ENCODE measurements at regions not wholly inside any gene's neighbourhood (a gene's known extent, or its start where the extent isn't known, plus 50 kb on each side); places are given as distances from the start of the nearest gene placed in this dataset.
A peak's percentile ranks its signal among the peaks of the same experiment; 100 is the strongest.

DNA sequence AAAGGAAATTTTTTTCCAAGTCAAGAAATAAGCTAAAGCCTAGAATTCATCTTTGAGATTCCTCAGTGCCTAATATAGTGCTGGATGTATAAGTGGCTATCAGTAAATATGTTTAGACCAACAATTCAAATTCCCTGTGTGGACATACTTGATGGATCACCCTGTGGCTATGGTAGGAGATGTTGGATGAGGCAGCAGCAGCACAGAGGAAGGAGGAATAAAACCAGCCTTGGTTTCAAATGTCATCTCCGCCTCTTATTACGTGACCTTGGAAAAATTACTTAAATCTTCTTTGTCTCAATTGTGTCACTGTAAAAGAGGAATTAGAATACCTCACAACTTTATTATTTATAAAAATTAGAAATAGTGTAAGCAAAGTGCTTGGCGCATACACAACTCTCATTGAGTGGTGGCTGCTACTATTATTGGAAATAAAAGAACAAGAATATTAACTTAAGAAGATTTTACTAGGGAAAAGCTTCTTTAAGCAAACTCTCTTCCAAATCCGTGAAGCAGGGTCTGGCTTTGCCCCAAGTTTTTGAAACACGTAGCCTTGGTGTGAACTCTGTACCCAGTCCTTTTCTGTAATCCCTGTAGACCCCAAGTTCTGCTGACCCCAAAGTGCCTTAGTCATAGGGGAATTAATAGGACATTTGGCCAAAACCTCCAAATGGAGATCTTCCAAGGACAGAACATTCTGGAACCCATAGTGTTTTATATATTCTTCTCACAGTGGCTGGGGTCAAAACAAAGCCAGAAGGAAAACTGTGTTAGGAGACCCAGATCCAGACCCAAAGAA, 283.8 kb downstream of the PTEN start:
- H3K4me3 ChIP-seq (ENCODE audit: low read depth in 1 of 2, low read length in 2 of 2), result no peak overlapping the region
- no peaks in the 10 kb centered on the region for H3K27me3 ChIP-seq (ENCODE audit: low read depth, low read length)
- H3K4me1 ChIP-seq (ENCODE audit: control insufficient read depth in 1 of 2, insufficient read depth in 2 of 2, low read length in 2 of 2), result peaks cover 0 to 3% of the 10 kb centered on the region in 2 donors
- no peaks in the 10 kb centered on the region for H3K9me3 ChIP-seq (ENCODE audit: control insufficient read depth in 1 of 2, low read length in 2 of 2)
- no peak overlapping the region for H3K27ac ChIP-seq (ENCODE audit: low read length)
- no peaks in the 10 kb centered on the region for H3K36me3 ChIP-seq (ENCODE audit: control insufficient read depth in 1 of 2, insufficient read depth in 2 of 2, low read length in 2 of 2)

- Histone ChIP-seq H3K4me3 (ENCODE audit: low read depth in 1 of 2, low read length in 2 of 2) (no peak overlapping the region), H3K9me3 (ENCODE audit: control insufficient read depth in 1 of 2, low read length in 2 of 2) (no peaks in the 10 kb centered on the region), H3K27ac (ENCODE audit: low read length) (no peak overlapping the region), H3K36me3 (ENCODE audit: control insufficient read depth in 1 of 2, insufficient read depth in 2 of 2, low read length in 2 of 2) (no peaks in the 10 kb centered on the region), H3K27me3 (ENCODE audit: low read depth, low read length) (no peaks in the 10 kb centered on the region), H3K4me1 (ENCODE audit: control insufficient read depth in 1 of 2, insufficient read depth in 2 of 2, low read length in 2 of 2) (peaks cover 0 to 3% of the 10 kb centered on the region in 2 donors)
Measured at GRCh38 chr10:88149906-88150305, 286.5 kb downstream of the PTEN start.

- no peak overlapping the region for H3K4me3 ChIP-seq (ENCODE audit: low read depth in 1 of 2, low read length in 2 of 2)
- H3K4me1 ChIP-seq (ENCODE audit: control insufficient read depth in 1 of 2, insufficient read depth in 2 of 2, low read length in 2 of 2), result peaks cover 0 to 3% of the 10 kb centered on the region in 2 donors
- no peaks in the 10 kb centered on the region for H3K9me3 ChIP-seq (ENCODE audit: control insufficient read depth in 1 of 2, low read length in 2 of 2)
- no peaks in the 10 kb centered on the region for H3K36me3 ChIP-seq (ENCODE audit: control insufficient read depth in 1 of 2, insufficient read depth in 2 of 2, low read length in 2 of 2)
- no peaks in the 10 kb centered on the region for H3K27me3 ChIP-seq (ENCODE audit: low read depth, low read length)
- H3K27ac ChIP-seq (ENCODE audit: low read length), result no peak overlapping the region
Measured at GRCh38 chr10:88150339-88150738, 286.9 kb downstream of the PTEN start.

GRCh38 chr10:88152728-88153133, 289.3 kb downstream of the PTEN start:
- Histone ChIP-seq H3K36me3 (ENCODE audit: control insufficient read depth in 1 of 2, insufficient read depth in 2 of 2, low read length in 2 of 2) (no peaks in the 10 kb centered on the region), H3K27me3 (ENCODE audit: low read depth, low read length) (no peaks in the 10 kb centered on the region), H3K4me3 (ENCODE audit: low read depth in 1 of 2, low read length in 2 of 2) (no peak overlapping the region), H3K9me3 (ENCODE audit: control insufficient read depth in 1 of 2, low read length in 2 of 2) (no peaks in the 10 kb centered on the region), H3K4me1 (ENCODE audit: control insufficient read depth in 1 of 2, insufficient read depth in 2 of 2, low read length in 2 of 2) (peaks cover 0 to 4% of the 10 kb centered on the region in 2 donors), H3K27ac (ENCODE audit: low read length) (no peak overlapping the region)

DNA sequence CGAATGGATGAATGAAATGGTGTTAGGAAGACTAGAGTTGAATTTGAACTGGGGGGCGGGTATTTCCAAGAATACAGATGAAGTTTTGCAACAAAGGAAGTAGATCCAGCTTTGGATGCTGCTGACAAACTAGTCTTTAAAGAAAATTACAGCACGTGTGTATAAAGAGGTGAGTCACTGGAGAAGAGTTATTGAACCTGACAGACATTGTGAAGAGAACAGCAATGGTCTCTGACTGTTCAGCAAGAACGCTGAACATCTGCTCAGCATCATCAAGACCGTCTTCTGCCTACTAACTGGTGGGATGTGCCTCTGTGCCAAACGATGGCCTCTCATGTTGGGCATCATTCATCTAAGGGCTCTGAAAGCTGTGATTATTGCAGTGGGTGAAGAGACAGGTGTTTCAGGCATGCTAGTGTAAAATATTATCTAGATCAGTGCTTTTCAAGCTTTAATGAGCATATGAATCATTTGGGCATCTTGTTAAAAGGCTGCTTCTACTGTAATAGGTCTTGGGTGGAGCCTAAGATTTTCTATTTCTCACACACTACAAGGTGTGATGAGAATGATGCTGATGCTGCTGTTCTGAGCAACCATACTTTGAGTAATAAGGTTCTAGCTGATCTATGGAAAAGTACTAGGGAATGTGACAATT, 291.3 kb downstream of the PTEN start:
- Histone ChIP-seq H3K4me1 (ENCODE audit: control insufficient read depth in 1 of 2, insufficient read depth in 2 of 2, low read length in 2 of 2) (peaks cover 0 to 4% of the 10 kb centered on the region in 2 donors), H3K27me3 (ENCODE audit: low read depth, low read length) (no peaks in the 10 kb centered on the region), H3K9me3 (ENCODE audit: control insufficient read depth in 1 of 2, low read length in 2 of 2) (no peaks in the 10 kb centered on the region), H3K36me3 (ENCODE audit: control insufficient read depth in 1 of 2, insufficient read depth in 2 of 2, low read length in 2 of 2) (no peaks in the 10 kb centered on the region), H3K4me3 (ENCODE audit: low read depth in 1 of 2, low read length in 2 of 2) (no peak overlapping the region), H3K27ac (ENCODE audit: low read length) (no peak overlapping the region)

DNA sequence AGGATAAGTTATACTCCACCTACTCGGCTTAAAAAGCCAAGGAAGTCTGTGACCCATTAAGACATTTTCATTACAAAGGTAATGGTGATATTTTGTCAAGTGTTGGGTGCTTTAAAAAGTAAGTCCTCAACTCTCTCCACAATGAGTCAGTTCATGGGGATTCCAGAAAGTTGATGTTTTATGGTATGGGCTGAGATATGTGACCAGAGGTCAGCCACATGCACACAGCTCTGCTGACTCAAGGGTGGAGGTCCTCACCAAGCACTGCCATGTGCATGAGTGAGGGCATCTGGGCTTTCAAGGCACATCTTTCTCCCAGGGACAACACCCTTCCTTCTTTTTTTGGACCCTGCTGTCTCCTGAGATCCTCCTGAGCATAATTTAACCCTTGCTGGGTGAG, 292.9 kb downstream of the PTEN start:
- Histone ChIP-seq H3K36me3 (ENCODE audit: control insufficient read depth in 1 of 2, insufficient read depth in 2 of 2, low read length in 2 of 2) (no peaks in the 10 kb centered on the region), H3K27me3 (ENCODE audit: low read depth, low read length) (no peaks in the 10 kb centered on the region), H3K9me3 (ENCODE audit: control insufficient read depth in 1 of 2, low read length in 2 of 2) (no peaks in the 10 kb centered on the region), H3K27ac (ENCODE audit: low read length) (no peak overlapping the region), H3K4me1 (ENCODE audit: control insufficient read depth in 1 of 2, insufficient read depth in 2 of 2, low read length in 2 of 2) (peaks cover 0 to 4% of the 10 kb centered on the region in 2 donors), H3K4me3 (ENCODE audit: low read depth in 1 of 2, low read length in 2 of 2) (no peak overlapping the region)

GRCh38 chr10:88157981-88158465, 294.6 kb downstream of the PTEN start:
- H3K36me3 ChIP-seq (ENCODE audit: control insufficient read depth in 1 of 2, insufficient read depth in 2 of 2, low read length in 2 of 2), result no peaks in the 10 kb centered on the region
- H3K4me3 ChIP-seq (ENCODE audit: low read depth in 1 of 2, low read length in 2 of 2), result no peak overlapping the region
- H3K9me3 ChIP-seq (ENCODE audit: control insufficient read depth in 1 of 2, low read length in 2 of 2), result no peaks in the 10 kb centered on the region
- no peaks in the 10 kb centered on the region for H3K27me3 ChIP-seq (ENCODE audit: low read depth, low read length)
- H3K27ac ChIP-seq (ENCODE audit: low read length), result peak overlapping the region; percentile 58
- H3K4me1 ChIP-seq (ENCODE audit: control insufficient read depth in 1 of 2, insufficient read depth in 2 of 2, low read length in 2 of 2), result peaks cover 0 to 4% of the 10 kb centered on the region in 2 donors

DNA sequence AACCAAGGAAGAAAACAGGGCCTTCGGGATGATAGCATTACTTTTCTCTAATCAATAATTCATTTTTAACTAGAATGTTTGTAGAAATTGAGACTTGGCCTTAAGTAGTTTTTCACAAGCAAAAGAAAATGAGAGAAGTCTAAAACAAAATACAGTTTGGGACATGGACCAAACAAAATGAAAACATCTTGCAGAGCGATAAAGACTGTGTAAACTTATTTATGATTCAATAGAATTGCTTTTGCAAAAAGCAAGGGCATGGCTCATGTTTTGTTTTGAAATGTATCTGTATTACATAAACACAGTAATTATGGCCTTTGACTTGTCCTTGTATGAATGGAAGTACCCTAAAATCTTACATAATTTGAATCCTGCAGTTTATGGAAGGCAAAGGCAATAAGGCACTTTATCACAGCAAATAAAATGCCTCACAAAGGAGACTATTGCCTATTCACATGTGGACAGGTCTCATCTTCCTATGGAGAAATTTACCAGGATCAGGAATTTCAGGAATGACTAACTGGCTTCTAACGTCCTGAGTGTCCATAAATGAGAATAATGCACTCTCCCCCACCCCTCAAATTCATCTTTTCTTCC, 295.2 kb downstream of the PTEN start:
- Histone ChIP-seq H3K4me1 (ENCODE audit: control insufficient read depth in 1 of 2, insufficient read depth in 2 of 2, low read length in 2 of 2) (peaks cover 0 to 4% of the 10 kb centered on the region in 2 donors), H3K36me3 (ENCODE audit: control insufficient read depth in 1 of 2, insufficient read depth in 2 of 2, low read length in 2 of 2) (no peaks in the 10 kb centered on the region), H3K4me3 (ENCODE audit: low read depth in 1 of 2, low read length in 2 of 2) (no peak overlapping the region), H3K9me3 (ENCODE audit: control insufficient read depth in 1 of 2, low read length in 2 of 2) (no peaks in the 10 kb centered on the region), H3K27ac (ENCODE audit: low read length) (no peak overlapping the region), H3K27me3 (ENCODE audit: low read depth, low read length) (no peaks in the 10 kb centered on the region)

DNA sequence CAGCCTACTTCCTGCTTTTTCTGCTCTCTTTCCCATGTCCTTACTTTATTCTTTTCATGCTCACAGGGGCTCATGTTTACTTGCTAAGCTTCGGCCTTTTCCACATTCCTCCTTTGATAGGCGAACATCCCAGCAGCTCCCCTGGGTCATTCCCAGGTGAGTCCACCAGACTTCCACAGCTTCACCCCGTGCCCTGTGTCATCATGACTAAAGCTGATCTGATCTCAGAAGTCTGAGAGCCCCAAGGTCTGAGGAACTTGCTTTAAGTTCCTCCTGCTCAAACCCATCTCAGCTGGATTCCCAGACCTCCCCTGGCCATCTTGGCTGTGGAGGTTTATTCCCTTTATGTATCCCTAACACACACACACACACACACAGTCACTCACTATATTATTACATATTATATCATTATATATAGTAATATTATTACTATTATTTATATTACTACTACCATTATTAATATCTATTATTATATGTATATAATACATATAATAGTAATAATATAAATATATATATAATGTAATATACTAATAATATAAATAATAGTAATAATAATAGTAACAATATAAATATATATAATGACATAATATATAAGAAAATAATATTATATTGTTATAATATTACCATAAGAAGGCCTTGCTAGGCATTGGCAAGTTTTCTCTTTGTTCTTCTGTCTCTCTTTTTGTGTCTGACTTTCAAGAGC, 295.9 kb downstream of the PTEN start:
- H3K27me3 ChIP-seq (ENCODE audit: low read depth, low read length), result no peaks in the 10 kb centered on the region
- H3K4me3 ChIP-seq (ENCODE audit: low read depth in 1 of 2, low read length in 2 of 2), result no peak overlapping the region
- H3K36me3 ChIP-seq (ENCODE audit: control insufficient read depth in 1 of 2, insufficient read depth in 2 of 2, low read length in 2 of 2), result no peaks in the 10 kb centered on the region
- H3K9me3 ChIP-seq (ENCODE audit: control insufficient read depth in 1 of 2, low read length in 2 of 2), result no peaks in the 10 kb centered on the region
- H3K4me1 ChIP-seq (ENCODE audit: control insufficient read depth in 1 of 2, insufficient read depth in 2 of 2, low read length in 2 of 2), result peaks cover 0 to 4% of the 10 kb centered on the region in 2 donors
- no peak overlapping the region for H3K27ac ChIP-seq (ENCODE audit: low read length)

GRCh38 chr10:88161070-88161469, 297.6 kb downstream of the PTEN start:
- Histone ChIP-seq H3K36me3 (ENCODE audit: control insufficient read depth in 1 of 2, insufficient read depth in 2 of 2, low read length in 2 of 2) (no peaks in the 10 kb centered on the region), H3K4me1 (ENCODE audit: control insufficient read depth in 1 of 2, insufficient read depth in 2 of 2, low read length in 2 of 2) (peaks cover 0 to 4% of the 10 kb centered on the region in 2 donors), H3K27ac (ENCODE audit: low read length) (no peak overlapping the region), H3K9me3 (ENCODE audit: control insufficient read depth in 1 of 2, low read length in 2 of 2) (no peaks in the 10 kb centered on the region), H3K27me3 (ENCODE audit: low read depth, low read length) (no peaks in the 10 kb centered on the region), H3K4me3 (ENCODE audit: low read depth in 1 of 2, low read length in 2 of 2) (no peak overlapping the region)

DNA sequence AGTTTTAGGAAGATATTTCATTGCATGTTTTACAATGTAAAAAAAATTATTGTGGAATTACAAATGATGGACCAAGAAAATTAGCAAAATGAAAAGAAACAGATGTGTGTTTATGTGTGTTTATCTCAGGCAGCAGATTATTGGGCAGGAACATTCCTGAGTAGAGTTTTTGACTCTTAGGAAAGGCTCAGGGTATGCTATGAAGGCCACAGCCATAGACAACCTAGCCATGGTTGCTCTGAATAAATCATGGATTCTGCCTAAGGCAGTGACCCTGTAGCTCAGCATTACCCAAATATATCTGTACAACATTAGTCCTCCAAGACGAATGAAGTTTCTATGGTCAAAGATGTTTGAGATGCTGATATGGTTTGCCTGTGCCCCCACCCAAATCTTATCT, 298.3 kb downstream of the PTEN start:
- H3K4me3 ChIP-seq (ENCODE audit: low read depth in 1 of 2, low read length in 2 of 2), result no peak overlapping the region
- H3K4me1 ChIP-seq (ENCODE audit: control insufficient read depth in 1 of 2, insufficient read depth in 2 of 2, low read length in 2 of 2), result peaks cover 0 to 4% of the 10 kb centered on the region in 2 donors
- no peaks in the 10 kb centered on the region for H3K9me3 ChIP-seq (ENCODE audit: control insufficient read depth in 1 of 2, low read length in 2 of 2)
- H3K27ac ChIP-seq (ENCODE audit: low read length), result no peak overlapping the region
- no peaks in the 10 kb centered on the region for H3K36me3 ChIP-seq (ENCODE audit: control insufficient read depth in 1 of 2, insufficient read depth in 2 of 2, low read length in 2 of 2)
- no peaks in the 10 kb centered on the region for H3K27me3 ChIP-seq (ENCODE audit: low read depth, low read length)

Measured in muscle layer of duodenum (tissue), 2 donors.